ENCODE measurements at regions not wholly inside any gene's neighbourhood (a gene's known extent, or its start where the extent isn't known, plus 50 kb on each side); places are given as distances from the start of the nearest gene placed in this dataset.

DNA sequence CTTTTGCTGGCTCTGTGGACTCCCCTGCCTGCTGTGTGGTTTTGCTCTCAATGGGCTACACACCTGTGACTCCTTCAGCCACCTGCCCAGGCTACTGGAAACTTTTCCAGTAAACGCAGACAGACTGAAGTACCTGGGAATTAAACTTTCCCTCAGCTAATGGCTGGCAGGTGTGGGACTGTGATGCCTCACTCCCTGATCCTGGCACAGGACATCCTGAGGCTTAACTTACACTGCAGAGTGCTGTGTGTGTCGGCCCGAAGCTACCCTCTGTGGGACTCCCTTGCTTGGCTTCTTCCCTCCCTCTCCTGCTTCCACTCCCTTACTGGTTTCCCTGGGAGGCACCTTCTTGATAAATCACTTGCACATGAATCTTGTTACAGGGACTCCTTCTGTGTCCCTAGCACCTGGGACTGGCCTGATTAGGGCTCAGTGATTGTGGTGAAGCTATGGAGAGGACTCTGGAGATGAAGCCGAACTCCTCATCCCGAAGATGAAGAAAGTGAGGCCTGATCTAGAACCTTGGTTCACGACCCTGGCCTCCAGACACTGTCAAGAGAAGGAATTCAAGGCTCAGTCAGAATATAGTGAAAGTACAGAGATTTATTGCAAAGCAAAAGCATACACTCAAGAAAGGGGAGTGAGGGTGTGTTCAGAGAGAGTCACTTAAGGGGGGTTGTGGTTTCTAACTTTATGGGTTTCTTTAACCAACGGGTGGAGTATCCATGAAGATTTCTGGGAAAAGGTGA, 113.4 kb upstream of the ALDH1B1 start:
- 71% methylated on average over 5 of the region's 7 CpGs for WGBS (ENCODE audit: insufficient coverage)
- Histone ChIP-seq H3K36me3 (ENCODE audit: control insufficient read depth, insufficient read depth, low read length) (no peaks in the 10 kb centered on the region), H3K27ac (ENCODE audit: low read length) (no peak overlapping the region)

GRCh38 chr9:38278457-38278856, 114.0 kb upstream of the ALDH1B1 start:
- WGBS (ENCODE audit: insufficient coverage), result 80% methylated on average over 2 of the region's 4 CpGs

More for the DNA sequence above, 113.4 kb upstream of the ALDH1B1 start:
- H3K4me1 ChIP-seq (ENCODE audit: control insufficient read depth, insufficient read depth, low read length), result peaks cover 5% of the 10 kb centered on the region
- no peaks in the 10 kb centered on the region for H3K9me3 ChIP-seq (replicated peaks; ENCODE audit: control insufficient read depth, low read depth, low read length)
- DNase-seq, result no peak
- H3K4me3 ChIP-seq (ENCODE audit: low read length), result no peak overlapping the region
- H3K27me3 ChIP-seq (ENCODE audit: control insufficient read depth, insufficient read depth, low read length), result peaks cover 3% of the 10 kb centered on the region

DNA sequence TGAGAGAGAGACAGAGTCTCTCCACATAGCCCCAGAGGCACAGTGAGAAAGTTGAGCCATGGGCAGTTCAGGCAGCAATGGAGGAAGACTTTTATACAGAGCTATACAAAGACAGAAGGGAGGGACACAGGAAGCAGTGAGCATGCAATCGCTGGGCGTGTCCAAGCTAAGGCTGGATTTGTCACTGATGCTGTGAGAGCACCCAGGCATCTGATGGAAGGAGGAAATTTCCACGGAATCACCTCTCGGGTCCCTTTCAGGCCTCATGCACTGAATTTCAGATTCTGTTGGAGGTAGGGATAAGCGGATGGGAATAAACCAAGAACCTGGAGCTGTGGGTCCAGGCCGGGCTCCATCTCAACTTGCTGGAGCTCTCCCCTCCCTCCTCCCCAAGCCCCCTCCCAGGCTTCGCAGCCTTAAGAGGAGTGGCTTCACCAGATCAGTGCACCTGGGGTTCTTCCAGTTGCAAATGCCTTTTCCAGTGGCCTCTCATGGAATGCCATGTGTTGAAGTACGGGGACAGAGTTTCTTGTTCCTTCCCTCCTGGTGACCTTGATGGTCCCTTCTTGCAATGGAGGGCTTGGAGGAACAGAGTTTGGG, 114.8 kb upstream of the ALDH1B1 start:
- no peak overlapping the region for H3K4me3 ChIP-seq (ENCODE audit: low read length)
- H3K4me1 ChIP-seq (ENCODE audit: control insufficient read depth, insufficient read depth, low read length), result peaks cover 5% of the 10 kb centered on the region
- H3K27me3 ChIP-seq (ENCODE audit: control insufficient read depth, insufficient read depth, low read length), result peaks cover 3% of the 10 kb centered on the region
- no peak overlapping the region for H3K27ac ChIP-seq (ENCODE audit: low read length)
- 79% methylated on average over 3 of the region's 8 CpGs for WGBS (ENCODE audit: insufficient coverage)
- H3K36me3 ChIP-seq (ENCODE audit: control insufficient read depth, insufficient read depth, low read length), result no peaks in the 10 kb centered on the region
- DNase-seq, result no peak
- no peaks in the 10 kb centered on the region for H3K9me3 ChIP-seq (replicated peaks; ENCODE audit: control insufficient read depth, low read depth, low read length)

More at GRCh38 chr9:38278457-38278856, 114.0 kb upstream of the ALDH1B1 start:
- no peaks in the 10 kb centered on the region for H3K36me3 ChIP-seq (ENCODE audit: control insufficient read depth, insufficient read depth, low read length)
- H3K9me3 ChIP-seq (replicated peaks; ENCODE audit: control insufficient read depth, low read depth, low read length), result no peaks in the 10 kb centered on the region
- H3K4me1 ChIP-seq (ENCODE audit: control insufficient read depth, insufficient read depth, low read length), result peaks cover 5% of the 10 kb centered on the region
- no peak for DNase-seq
- no peak overlapping the region for H3K4me3 ChIP-seq (ENCODE audit: low read length)
- peaks cover 3% of the 10 kb centered on the region for H3K27me3 ChIP-seq (ENCODE audit: control insufficient read depth, insufficient read depth, low read length)
- H3K27ac ChIP-seq (ENCODE audit: low read length), result no peak overlapping the region

- whole genome bisulfite sequencing (ENCODE audit: insufficient coverage), result 61% methylated on average over 8 of the region's 14 CpGs
Observed at GRCh38 chr9:38276771-38277439, 115.6 kb upstream of the ALDH1B1 start.

DNA sequence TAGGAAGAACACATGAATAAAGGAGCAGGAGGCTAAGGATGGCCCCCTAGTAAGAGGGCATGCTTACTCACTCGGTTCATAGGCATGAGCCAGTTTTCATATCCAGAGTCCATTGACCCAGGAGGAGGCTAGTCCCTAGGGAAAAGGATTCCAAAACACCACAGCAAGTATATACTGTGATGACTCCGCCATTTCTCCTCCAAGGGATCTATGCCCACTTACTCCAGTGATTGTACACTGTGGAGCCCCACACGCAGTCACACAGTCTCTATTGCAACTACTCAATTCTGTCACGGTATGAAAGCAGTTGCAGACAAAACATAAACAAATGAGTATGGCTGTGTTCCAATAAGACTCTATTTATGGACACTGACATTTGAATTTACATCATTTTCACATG, 117.7 kb upstream of the ALDH1B1 start:
- DNase-seq, result no peak
- peaks cover 5% of the 10 kb centered on the region for H3K4me1 ChIP-seq (ENCODE audit: control insufficient read depth, insufficient read depth, low read length)
- H3K9me3 ChIP-seq (replicated peaks; ENCODE audit: control insufficient read depth, low read depth, low read length), result no peaks in the 10 kb centered on the region
- H3K36me3 ChIP-seq (ENCODE audit: control insufficient read depth, insufficient read depth, low read length), result no peaks in the 10 kb centered on the region
- H3K27ac ChIP-seq (ENCODE audit: low read length), result no peak overlapping the region
- H3K4me3 ChIP-seq (ENCODE audit: low read length), result no peak overlapping the region
- no CpG with 5 or more reads among the region's 4 CpGs for WGBS (ENCODE audit: insufficient coverage)
- H3K27me3 ChIP-seq (ENCODE audit: control insufficient read depth, insufficient read depth, low read length), result no peaks in the 10 kb centered on the region

More at GRCh38 chr9:38276771-38277439, 115.6 kb upstream of the ALDH1B1 start:
- Histone ChIP-seq H3K4me3 (ENCODE audit: low read length) (no peak overlapping the region), H3K27me3 (ENCODE audit: control insufficient read depth, insufficient read depth, low read length) (peaks cover 3% of the 10 kb centered on the region), H3K36me3 (ENCODE audit: control insufficient read depth, insufficient read depth, low read length) (no peaks in the 10 kb centered on the region), H3K9me3 (replicated peaks; ENCODE audit: control insufficient read depth, low read depth, low read length) (no peaks in the 10 kb centered on the region), H3K27ac (ENCODE audit: low read length) (no peak overlapping the region), H3K4me1 (ENCODE audit: control insufficient read depth, insufficient read depth, low read length) (peaks cover 5% of the 10 kb centered on the region)
- no peak for DNase-seq

DNA sequence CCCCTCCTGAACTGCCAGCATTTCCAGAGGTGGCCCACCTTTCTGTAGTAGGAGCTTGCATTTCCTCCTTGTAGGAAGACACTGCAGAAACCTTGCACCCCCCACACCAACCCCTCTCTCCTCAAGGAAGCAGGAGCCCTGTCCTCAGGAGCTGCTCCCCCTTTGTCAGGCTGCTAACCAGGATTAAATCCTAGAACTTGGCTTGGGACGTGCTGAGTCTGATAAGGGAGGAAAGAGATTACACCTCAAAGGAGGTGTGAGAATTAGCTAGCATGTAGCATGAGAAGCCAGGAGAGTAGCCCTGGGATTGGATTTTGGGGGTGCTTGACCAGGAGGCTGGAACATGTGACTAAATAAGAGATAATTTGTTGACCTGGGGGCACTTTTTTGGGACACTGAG, 119.8 kb upstream of the ALDH1B1 start:
- peaks cover 5% of the 10 kb centered on the region for H3K4me1 ChIP-seq (ENCODE audit: control insufficient read depth, insufficient read depth, low read length)
- H3K9me3 ChIP-seq (replicated peaks; ENCODE audit: control insufficient read depth, low read depth, low read length), result no peaks in the 10 kb centered on the region
- no peak for DNase-seq
- H3K27ac ChIP-seq (ENCODE audit: low read length), result no peak overlapping the region
- H3K27me3 ChIP-seq (ENCODE audit: control insufficient read depth, insufficient read depth, low read length), result no peaks in the 10 kb centered on the region
- 20% methylated on average over 1 of the region's 1 CpG for WGBS (ENCODE audit: insufficient coverage)
- no peak overlapping the region for H3K4me3 ChIP-seq (ENCODE audit: low read length)
- H3K36me3 ChIP-seq (ENCODE audit: control insufficient read depth, insufficient read depth, low read length), result no peaks in the 10 kb centered on the region

DNA sequence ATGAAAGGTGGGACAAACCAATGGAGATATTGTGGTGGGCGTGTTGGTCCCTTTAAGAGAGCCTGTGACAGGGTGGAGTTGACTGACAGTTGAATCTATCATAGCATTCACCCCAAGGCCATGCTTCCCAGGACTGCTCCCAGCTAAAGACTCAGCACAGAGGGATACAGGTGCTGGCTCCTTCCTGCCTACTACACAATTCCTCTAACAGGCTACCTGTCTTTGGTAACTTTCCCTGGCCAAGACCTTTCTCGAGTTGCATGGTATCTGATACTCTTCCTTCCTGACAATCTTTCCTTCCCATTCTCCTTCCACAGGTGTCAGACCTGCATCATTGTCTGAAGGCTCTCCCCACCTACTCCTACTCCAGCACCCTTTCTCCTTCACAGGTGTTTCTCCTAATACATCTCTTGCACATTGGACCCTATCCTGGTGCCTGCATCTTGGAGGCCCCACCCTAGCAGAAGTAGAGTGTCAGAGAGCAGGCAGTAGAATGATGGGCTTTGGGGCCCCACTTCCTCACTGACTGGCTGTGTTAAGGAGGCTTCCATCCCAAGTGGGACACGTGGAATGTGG, 120.7 kb upstream of the ALDH1B1 start:
- DNase-seq, result no peak
- no peak overlapping the region for H3K27ac ChIP-seq (ENCODE audit: low read length)
- no peaks in the 10 kb centered on the region for H3K27me3 ChIP-seq (ENCODE audit: control insufficient read depth, insufficient read depth, low read length)
- H3K4me1 ChIP-seq (ENCODE audit: control insufficient read depth, insufficient read depth, low read length), result peaks cover 1% of the 10 kb centered on the region
- no peaks in the 10 kb centered on the region for H3K36me3 ChIP-seq (ENCODE audit: control insufficient read depth, insufficient read depth, low read length)
- WGBS (ENCODE audit: insufficient coverage), result 63% methylated on average over 2 of the region's 3 CpGs
- no peak overlapping the region for H3K4me3 ChIP-seq (ENCODE audit: low read length)
- H3K9me3 ChIP-seq (replicated peaks; ENCODE audit: control insufficient read depth, low read depth, low read length), result no peaks in the 10 kb centered on the region

DNA sequence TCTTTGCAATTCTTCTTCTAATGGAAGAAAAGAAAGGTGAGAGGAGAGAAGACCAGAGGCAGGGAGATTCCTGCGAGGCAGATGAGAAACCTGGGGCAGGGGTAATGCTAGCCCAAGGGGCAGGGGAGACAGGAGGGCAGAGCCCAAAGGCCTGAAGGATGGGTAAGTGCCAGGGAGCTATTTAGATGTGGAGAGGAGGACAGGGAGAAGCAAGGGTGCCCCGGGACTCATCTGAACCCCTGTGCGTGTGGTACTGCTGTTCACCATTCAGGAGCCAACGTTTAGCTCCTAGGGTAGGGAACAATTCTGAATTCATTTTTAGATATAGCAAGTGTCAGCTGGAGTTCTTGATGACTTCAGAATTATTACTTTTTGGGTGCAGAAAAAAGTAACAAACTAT, 122.7 kb upstream of the ALDH1B1 start:
- H3K27ac ChIP-seq (ENCODE audit: low read length), result no peak overlapping the region
- peaks cover 4% of the 10 kb centered on the region for H3K9me3 ChIP-seq (replicated peaks; ENCODE audit: control insufficient read depth, low read depth, low read length)
- no peak overlapping the region for H3K4me3 ChIP-seq (ENCODE audit: low read length)
- DNase-seq, result no peak
- H3K36me3 ChIP-seq (ENCODE audit: control insufficient read depth, insufficient read depth, low read length), result no peaks in the 10 kb centered on the region
- H3K27me3 ChIP-seq (ENCODE audit: control insufficient read depth, insufficient read depth, low read length), result no peaks in the 10 kb centered on the region
- H3K4me1 ChIP-seq (ENCODE audit: control insufficient read depth, insufficient read depth, low read length), result no peaks in the 10 kb centered on the region
- WGBS (ENCODE audit: insufficient coverage), result 74% methylated on average over 4 of the region's 4 CpGs

GRCh38 chr9:38263532-38263931, 129.0 kb upstream of the ALDH1B1 start:
- Histone ChIP-seq H3K4me3 (ENCODE audit: low read length) (no peak overlapping the region), H3K36me3 (ENCODE audit: control insufficient read depth, insufficient read depth, low read length) (no peaks in the 10 kb centered on the region), H3K27ac (ENCODE audit: low read length) (no peak overlapping the region), H3K9me3 (replicated peaks; ENCODE audit: control insufficient read depth, low read depth, low read length) (peaks cover 4% of the 10 kb centered on the region), H3K4me1 (ENCODE audit: control insufficient read depth, insufficient read depth, low read length) (no peaks in the 10 kb centered on the region), H3K27me3 (ENCODE audit: control insufficient read depth, insufficient read depth, low read length) (no peaks in the 10 kb centered on the region)
- WGBS (ENCODE audit: insufficient coverage), result no CpG with 5 or more reads among the region's 1 CpG
- no peak for DNase-seq

All from muscle of leg (tissue), 3 donors.